Ishikawa (cell line): ENCODE measurements at regions not wholly inside any gene's neighbourhood (a gene's known extent, or its start where the extent isn't known, plus 50 kb on each side); places are given as distances from the start of the nearest gene placed in this dataset.

Experiments used
- CEBPB ChIP-seq: IDR thresholded peaks from 2 replicates; pipeline ENCODE4 v1.6.1; 2012
- EP300 ChIP-seq: IDR thresholded peaks from 2 replicates; pipeline ENCODE4 v1.6.1; 2012; ENCODE audit warnings: borderline replicate concordance
- FOXM1 ChIP-seq: IDR thresholded peaks from 2 replicates; pipeline ENCODE4 v1.6.1; 2012; ENCODE audit warnings: low read depth, borderline replicate concordance
- MAX ChIP-seq: IDR thresholded peaks from 2 replicates; pipeline ENCODE4 v1.6.1; 2012
- NFIC ChIP-seq: IDR thresholded peaks from 2 replicates; pipeline ENCODE4 v1.6.1; 2012

GRCh38 chr20:60955706-60956105, 296.4 kb upstream of the CDH4 start:
- no peak for TF ChIP-seq EP300
- TF ChIP-seq MAX = no peak
- no peak for TF ChIP-seq FOXM1
- no peak for TF ChIP-seq CEBPB
- TF ChIP-seq NFIC = no peak
